CD14-positive monocyte (primary cell): ENCODE measurements at regions not wholly inside any gene's neighbourhood (a gene's known extent, or its start where the extent isn't known, plus 50 kb on each side); places are given as distances from the start of the nearest gene placed in this dataset.

ENCODE experiments used
- DNase-seq, 3 donors: peaks; one replicate each; pipeline ENCODE4 v3.0.0-alpha.2; 2011 to 2022
- H2AFZ ChIP-seq: 2 replicates; pipeline ENCODE4 v1.6.0; 2012; ENCODE audit warnings: mild to moderate bottlenecking, low read depth, low read length, inconsistent platforms; ENCODE audit not compliant: insufficient read depth, poor library complexity, severe bottlenecking
- H3K27ac ChIP-seq, 2 donors: 1 replicate in 1 of 2; 2 replicates in 1 of 2; pipeline ENCODE4 v1.5.1; 2012 to 2013; ENCODE audit warnings: low read length in 2 of 2, control low read depth in 1 of 2, inconsistent platforms in 1 of 2, low read depth in 1 of 2, mild to moderate bottlenecking in 1 of 2
- H3K27me3 ChIP-seq, 2 donors: one replicate each; pipeline versions ENCODE4 v1.6.0 to v1.6.1; 2011 to 2013; ENCODE audit warnings: low read length in 2 of 2; ENCODE audit not compliant: control insufficient read depth in 2 of 2, insufficient read depth in 2 of 2
- H3K36me3 ChIP-seq, 2 donors: replicated peaks in 1 of 2; 1 replicate in 1 of 2; 2 replicates in 1 of 2; pipeline versions ENCODE4 v1.5.1 to v1.6.1; 2012 to 2013; ENCODE audit warnings: low read length in 2 of 2, control low read depth in 1 of 2, inconsistent platforms in 1 of 2, mild to moderate bottlenecking in 1 of 2; ENCODE audit not compliant: insufficient read depth in 2 of 2, control insufficient read depth in 1 of 2
- H3K4me1 ChIP-seq, 2 donors: 1 replicate in 1 of 2; 2 replicates in 1 of 2; pipeline versions ENCODE4 v1.5.1 to v1.6.1; 2012 to 2013; ENCODE audit warnings: low read length in 2 of 2, control low read depth in 1 of 2, inconsistent platforms in 1 of 2, mild to moderate bottlenecking in 1 of 2, moderate library complexity in 1 of 2; ENCODE audit not compliant: insufficient read depth in 2 of 2, control insufficient read depth in 1 of 2
- H3K4me2 ChIP-seq: replicated peaks from 2 replicates; pipeline ENCODE3; 2012; ENCODE audit warnings: low read length, moderate library complexity, mild to moderate bottlenecking; ENCODE audit not compliant: poor library complexity, severe bottlenecking; ENCODE audit errors: extremely low read depth
- H3K4me3 ChIP-seq, 3 experiments: fragments of 200-600 bp in 1 of 3; sonication (generic) in 1 of 3; replicated peaks in 1 of 3; 1 replicate in 2 of 3; 2 replicates in 1 of 3; pipeline ENCODE4 v1.5.1; 2011 to 2013; ENCODE audit warnings: low read length in 3 of 3, mild to moderate bottlenecking in 3 of 3, control low read depth in 2 of 3, low read depth in 2 of 3, inconsistent platforms in 1 of 3, moderate library complexity in 1 of 3
- H3K79me2 ChIP-seq: 2 replicates; pipeline ENCODE4 v1.6.0; 2012; ENCODE audit warnings: mild to moderate bottlenecking, control low read depth, inconsistent platforms, low read length, moderate library complexity; ENCODE audit not compliant: insufficient read depth
- H3K9ac ChIP-seq: 2 replicates; pipeline ENCODE4 v1.6.0; 2017; ENCODE audit warnings: low read length, mild to moderate bottlenecking; ENCODE audit not compliant: insufficient read depth, poor library complexity, severe bottlenecking
- H3K9me3 ChIP-seq, 2 donors: replicated peaks in 1 of 2; 1 replicate in 1 of 2; 2 replicates in 1 of 2; pipeline versions ENCODE4 v1.5.1 to v1.6.1; 2012 to 2013; ENCODE audit warnings: low read length in 2 of 2, control low read depth in 1 of 2; ENCODE audit not compliant: control insufficient read depth in 1 of 2, insufficient read depth in 1 of 2
- H4K20me1 ChIP-seq: 2 replicates; pipeline ENCODE4 v1.6.0; 2012; ENCODE audit warnings: mild to moderate bottlenecking, low read length, control low read depth, moderate library complexity; ENCODE audit not compliant: insufficient read depth
- H3K27ac Mint-ChIP-seq, 7 donors: one replicate each; pipeline ENCODE4 v1.8.0; 2020; ENCODE audit warnings: mild to moderate bottlenecking in 7 of 7, mixed read lengths in 7 of 7, moderate library complexity in 6 of 7, inconsistent platforms in 2 of 7
- H3K27me3 Mint-ChIP-seq, 3 donors: one replicate each; pipeline ENCODE4 v1.8.0; 2021 to 2022; ENCODE audit warnings: low read depth in 3 of 3, mild to moderate bottlenecking in 3 of 3, mixed read lengths in 3 of 3, moderate library complexity in 3 of 3, inconsistent platforms in 1 of 3
- H3K36me3 Mint-ChIP-seq, 2 donors: one replicate each; pipeline ENCODE4 v1.8.0; 2020; ENCODE audit warnings: mixed read lengths in 2 of 2, inconsistent platforms in 1 of 2, mild to moderate bottlenecking in 1 of 2
- H3K4me1 Mint-ChIP-seq: one replicate; pipeline ENCODE4 v1.8.0; 2020; ENCODE audit warnings: mild to moderate bottlenecking, mixed read lengths
- H3K4me3 Mint-ChIP-seq, 2 donors: one replicate each; pipeline ENCODE4 v1.8.0; 2020; ENCODE audit warnings: mild to moderate bottlenecking in 2 of 2, mixed read lengths in 2 of 2, moderate library complexity in 1 of 2
- H3K9me3 Mint-ChIP-seq, 7 donors: one replicate each; pipeline ENCODE4 v1.8.0; 2020 to 2022; ENCODE audit warnings: mixed read lengths in 7 of 7, mild to moderate bottlenecking in 6 of 7, moderate library complexity in 6 of 7, inconsistent platforms in 2 of 7
- CTCF ChIP-seq: fragments of 200-600 bp; IDR thresholded peaks from one replicate; pipeline ENCODE4 v1.8.0; 2022; ENCODE audit warnings: antibody characterized with exemption, mild to moderate bottlenecking
- WGBS: methylation state at CpG from one replicate; pipeline ENCODE4 v1.1.5; 2013; ENCODE audit warnings: missing lambda C conversion rate; ENCODE audit not compliant: insufficient coverage; 5-methylcytosine and 5-hydroxymethylcytosine counted together
- intact Hi-C, 2 donors: fragments of 100-400 bp; cut with micrococcal nuclease; formaldehyde crosslinking; loops; one replicate each; pipeline versions ENCODE4 v1.15.0 to v1.15.1; 2023

GRCh38 chr15:62940093-62940754 is 102.3 kb upstream of the TPM1 start:
- Histone ChIP-seq H3K4me2 (peak overlapping the region; percentile 17), H3K27ac (peak overlapping the region; percentile 50 to 55), H3K9ac (peak overlapping the region; percentile 23), H3K4me3 (peak overlapping the region in 1 of 3 experiments; percentile 4), H3K79me2 (no peaks in the 10 kb centered on the region), H2AFZ (peak overlapping the region; percentile 46), H3K27me3 (no peaks in the 10 kb centered on the region), H3K4me1 (peaks cover 42% of the 10 kb centered on the region in 2 donors), H3K9me3 (no peaks in the 10 kb centered on the region), H4K20me1 (no peaks in the 10 kb centered on the region), H3K36me3 (no peaks in the 10 kb centered on the region)
- intact Hi-C loops: no loop called here
- Mint-ChIP-seq H3K36me3 (peaks cover 0 to 2% of the 10 kb centered on the region in 2 donors), H3K27me3 (peaks cover 0 to 10% (median 4%) of the 10 kb centered on the region in 3 donors), H3K4me1 (peaks cover 52% of the 10 kb centered on the region), H3K9me3 (peaks cover 0 to 3% (median 0%) of the 10 kb centered on the region in 7 donors), H3K27ac (peak overlapping the region in 5 of 7 donors; percentile 21 to 85 (median 74)), H3K4me3 (peak overlapping the region in 1 of 2 donors; percentile 33)
- no peak for TF ChIP-seq CTCF
- 88% methylated on average over 2 of the region's 4 CpGs for WGBS
- no peak for DNase-seq

GRCh38 chr15:62940755-62941361 is 101.7 kb upstream of the TPM1 start:
- peak overlapping the region in 1 of 3 experiments; percentile 4 for H3K4me3 ChIP-seq
- no peaks in the 10 kb centered on the region for H3K79me2 ChIP-seq
- peaks cover 45 to 49% of the 10 kb centered on the region in 2 donors for H3K4me1 ChIP-seq
- Mint-ChIP-seq H3K36me3 (peaks cover 0 to 2% of the 10 kb centered on the region in 2 donors), H3K4me3 (peak overlapping the region in 1 of 2 donors; percentile 33), H3K9me3 (peaks cover 0 to 5% (median 0%) of the 10 kb centered on the region in 7 donors), H3K27ac (peak overlapping the region in 6 of 7 donors; percentile 16 to 78 (median 64)), H3K4me1 (peaks cover 54% of the 10 kb centered on the region), H3K27me3 (peaks cover 0 to 8% (median 4%) of the 10 kb centered on the region in 3 donors)
- no peaks in the 10 kb centered on the region for H4K20me1 ChIP-seq
- no peak for TF ChIP-seq CTCF
- intact Hi-C loops: no loop called here
- 55% methylated on average over 9 of the region's 11 CpGs for WGBS
- peak; percentile 39 to 66 (median 55) for DNase-seq
- H2AFZ ChIP-seq: peak overlapping the region; percentile 46
- peak overlapping the region; percentile 50 to 55 for H3K27ac ChIP-seq
- H3K27me3 ChIP-seq: no peaks in the 10 kb centered on the region
- no peaks in the 10 kb centered on the region for H3K9me3 ChIP-seq
- peak overlapping the region; percentile 23 for H3K9ac ChIP-seq
- peak overlapping the region; percentile 17 for H3K4me2 ChIP-seq
- H3K36me3 ChIP-seq: no peaks in the 10 kb centered on the region
